ENCODE measurements at regions not wholly inside any gene's neighbourhood (a gene's known extent, or its start where the extent isn't known, plus 50 kb on each side); places are given as distances from the start of the nearest gene placed in this dataset.

- Mint-ChIP-seq H3K4me3 (ENCODE audit: unreplicated experiment) (no peak overlapping the region), H3K9me3 (ENCODE audit: unreplicated experiment) (peaks cover 12% of the 10 kb centered on the region), H3K36me3 (ENCODE audit: unreplicated experiment) (no peaks in the 10 kb centered on the region), H3K27ac (ENCODE audit: unreplicated experiment) (no peak overlapping the region), H3K27me3 (ENCODE audit: unreplicated experiment) (no peaks in the 10 kb centered on the region), H3K4me1 (ENCODE audit: low read depth, unreplicated experiment) (peaks cover 31% of the 10 kb centered on the region)
- DNase-seq = no peak
- TF ChIP-seq, protein P1, sequence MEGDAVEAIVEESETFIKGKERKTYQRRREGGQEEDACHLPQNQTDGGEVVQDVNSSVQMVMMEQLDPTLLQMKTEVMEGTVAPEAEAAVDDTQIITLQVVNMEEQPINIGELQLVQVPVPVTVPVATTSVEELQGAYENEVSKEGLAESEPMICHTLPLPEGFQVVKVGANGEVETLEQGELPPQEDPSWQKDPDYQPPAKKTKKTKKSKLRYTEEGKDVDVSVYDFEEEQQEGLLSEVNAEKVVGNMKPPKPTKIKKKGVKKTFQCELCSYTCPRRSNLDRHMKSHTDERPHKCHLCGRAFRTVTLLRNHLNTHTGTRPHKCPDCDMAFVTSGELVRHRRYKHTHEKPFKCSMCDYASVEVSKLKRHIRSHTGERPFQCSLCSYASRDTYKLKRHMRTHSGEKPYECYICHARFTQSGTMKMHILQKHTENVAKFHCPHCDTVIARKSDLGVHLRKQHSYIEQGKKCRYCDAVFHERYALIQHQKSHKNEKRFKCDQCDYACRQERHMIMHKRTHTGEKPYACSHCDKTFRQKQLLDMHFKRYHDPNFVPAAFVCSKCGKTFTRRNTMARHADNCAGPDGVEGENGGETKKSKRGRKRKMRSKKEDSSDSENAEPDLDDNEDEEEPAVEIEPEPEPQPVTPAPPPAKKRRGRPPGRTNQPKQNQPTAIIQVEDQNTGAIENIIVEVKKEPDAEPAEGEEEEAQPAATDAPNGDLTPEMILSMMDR (IDR thresholded peaks at IDR 0.05; ENCODE audit: partially characterized antibody, unreplicated experiment) = no peak
Measured at GRCh38 chr15:93985176-93985575, 246.2 kb upstream of the MCTP2 start.

DNA sequence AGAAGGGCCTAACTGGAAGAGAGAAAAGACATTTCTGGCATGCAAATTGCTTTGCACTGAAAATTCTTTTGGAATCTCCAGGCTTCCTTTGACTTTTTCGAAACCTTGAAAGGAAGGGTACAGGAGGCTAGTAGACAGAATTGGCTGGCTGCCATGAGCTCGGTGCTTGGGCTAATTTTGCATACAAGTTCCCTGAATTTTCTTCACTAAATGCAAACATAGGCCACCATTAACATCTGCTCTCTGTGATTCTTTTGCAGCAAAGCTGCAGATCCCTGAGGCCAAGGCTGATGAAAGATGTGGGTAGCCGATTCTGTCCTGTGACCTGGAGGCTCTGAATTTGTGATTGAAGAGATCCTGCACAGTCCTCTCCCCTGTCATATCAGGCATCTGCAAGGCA is 247.8 kb upstream of the MCTP2 start:
- TF ChIP-seq, protein P1 (IDR thresholded peaks at IDR 0.05; ENCODE audit: partially characterized antibody, unreplicated experiment) = no peak
- H3K36me3 Mint-ChIP-seq (ENCODE audit: unreplicated experiment) = no peaks in the 10 kb centered on the region
- no peak overlapping the region for H3K4me3 Mint-ChIP-seq (ENCODE audit: unreplicated experiment)
- no peaks in the 10 kb centered on the region for H3K27me3 Mint-ChIP-seq (ENCODE audit: unreplicated experiment)
- H3K4me1 Mint-ChIP-seq (ENCODE audit: low read depth, unreplicated experiment) = peaks cover 21% of the 10 kb centered on the region
- no peak overlapping the region for H3K27ac Mint-ChIP-seq (ENCODE audit: unreplicated experiment)
- DNase-seq = no peak
- peaks cover 10% of the 10 kb centered on the region for H3K9me3 Mint-ChIP-seq (ENCODE audit: unreplicated experiment)

DNA sequence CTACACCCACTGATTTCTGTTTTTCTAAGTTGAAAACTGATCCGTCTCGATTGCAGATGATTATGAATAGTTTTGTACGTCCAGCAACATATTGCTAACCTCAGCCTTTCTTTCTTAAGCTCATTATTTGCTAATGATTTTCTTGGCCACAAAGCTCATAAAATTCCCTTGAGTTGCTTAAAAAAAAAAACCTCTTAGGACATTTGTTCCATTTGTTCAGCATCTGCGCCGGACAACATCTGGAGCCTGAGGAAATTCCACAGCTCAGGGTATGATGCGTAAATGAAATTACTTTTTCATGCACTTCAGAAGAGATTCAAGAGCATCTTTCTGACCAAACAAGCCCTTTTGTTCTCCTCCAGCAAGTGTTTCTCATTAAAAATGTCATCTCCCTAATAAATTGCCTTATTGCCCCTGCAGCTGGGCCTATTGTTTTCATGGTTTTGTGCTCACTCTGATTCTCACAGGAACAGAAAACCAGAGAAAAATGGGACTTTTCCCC is 249.1 kb upstream of the MCTP2 start:
- TF ChIP-seq, protein P1 (IDR thresholded peaks at IDR 0.05; ENCODE audit: partially characterized antibody, unreplicated experiment) = no peak
- no peaks in the 10 kb centered on the region for H3K27me3 Mint-ChIP-seq (ENCODE audit: unreplicated experiment)
- peaks cover 21% of the 10 kb centered on the region for H3K4me1 Mint-ChIP-seq (ENCODE audit: low read depth, unreplicated experiment)
- no peak overlapping the region for H3K27ac Mint-ChIP-seq (ENCODE audit: unreplicated experiment)
- H3K9me3 Mint-ChIP-seq (ENCODE audit: unreplicated experiment) = peaks cover 10% of the 10 kb centered on the region
- no peaks in the 10 kb centered on the region for H3K36me3 Mint-ChIP-seq (ENCODE audit: unreplicated experiment)
- H3K4me3 Mint-ChIP-seq (ENCODE audit: unreplicated experiment) = no peak overlapping the region
- DNase-seq = no peak

GRCh38 chr15:93981706-93982105 is 249.7 kb upstream of the MCTP2 start:
- no peak for DNase-seq
- H3K27me3 Mint-ChIP-seq (ENCODE audit: unreplicated experiment) = no peaks in the 10 kb centered on the region

DNA sequence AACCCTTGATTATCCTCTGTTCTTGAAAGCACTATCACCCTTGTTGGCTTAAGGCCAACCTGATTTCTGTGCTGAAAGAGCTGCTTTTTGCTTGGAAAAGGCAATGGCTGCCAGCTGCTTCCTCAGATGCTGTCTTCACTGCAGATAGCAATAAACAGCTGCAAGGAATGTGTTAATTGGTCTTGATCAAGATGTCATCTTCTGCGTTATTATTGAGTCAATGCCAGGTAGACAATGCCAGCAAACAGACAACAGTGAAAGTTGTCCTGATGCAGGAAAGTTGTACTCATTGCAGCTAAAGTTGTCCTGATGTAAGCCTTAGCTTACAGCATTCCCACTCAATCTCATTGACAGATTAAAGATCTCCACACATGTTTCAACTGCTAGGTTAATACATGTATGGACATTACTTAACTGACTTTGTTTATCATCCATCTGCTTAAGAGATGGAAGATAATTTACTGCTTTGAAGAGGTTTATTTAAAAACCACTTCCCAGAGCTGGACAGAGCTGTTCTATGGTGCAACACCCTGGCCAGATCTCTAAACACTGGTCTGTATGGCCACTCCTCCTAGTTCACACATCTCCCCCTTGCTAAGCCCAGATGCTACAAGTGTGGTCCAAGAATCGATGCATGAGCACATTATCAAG is 251.0 kb upstream of the MCTP2 start:
- Mint-ChIP-seq H3K9me3 (ENCODE audit: unreplicated experiment) (peaks cover 5% of the 10 kb centered on the region), H3K4me1 (ENCODE audit: low read depth, unreplicated experiment) (peaks cover 14% of the 10 kb centered on the region), H3K4me3 (ENCODE audit: unreplicated experiment) (no peak overlapping the region), H3K36me3 (ENCODE audit: unreplicated experiment) (peaks cover 6% of the 10 kb centered on the region), H3K27ac (ENCODE audit: unreplicated experiment) (no peak overlapping the region), H3K27me3 (ENCODE audit: unreplicated experiment) (no peaks in the 10 kb centered on the region)
- TF ChIP-seq, protein P1 (IDR thresholded peaks at IDR 0.05; ENCODE audit: partially characterized antibody, unreplicated experiment) = no peak
- no peak for DNase-seq

More at GRCh38 chr15:93981706-93982105, 249.7 kb upstream of the MCTP2 start:
- Mint-ChIP-seq H3K36me3 (ENCODE audit: unreplicated experiment) (peaks cover 5% of the 10 kb centered on the region), H3K27ac (ENCODE audit: unreplicated experiment) (no peak overlapping the region), H3K4me1 (ENCODE audit: low read depth, unreplicated experiment) (peaks cover 21% of the 10 kb centered on the region), H3K4me3 (ENCODE audit: unreplicated experiment) (no peak overlapping the region), H3K9me3 (ENCODE audit: unreplicated experiment) (peaks cover 10% of the 10 kb centered on the region)
- TF ChIP-seq, protein P1 (IDR thresholded peaks at IDR 0.05; ENCODE audit: partially characterized antibody, unreplicated experiment) = no peak
